HEK293 (cell line): ENCODE measurements at regions not wholly inside any gene's neighbourhood (a gene's known extent, or its start where the extent isn't known, plus 50 kb on each side); places are given as distances from the start of the nearest gene placed in this dataset.

Source experiments
- CTCF ChIA-PET: fragments of 350-600 bp; formaldehyde crosslinking; extraction: SDS; loops from one replicate; lab custom pipeline; 2021; ENCODE audit warnings: antibody characterized with exemption; lab: Yijun Ruan, JAX
- POLR2A ChIA-PET: fragments of 300-600 bp; formaldehyde crosslinking; extraction: SDS; loops from one replicate; lab custom pipeline; 2020; ENCODE audit warnings: antibody characterized with exemption, inconsistent platforms; lab: Yijun Ruan, JAX
- H3K27ac ChIP-seq: fragments of 200-500 bp; sonication (Bioruptor generic); 2 replicates; pipeline ENCODE4 v1.5.1; 2014; ENCODE audit warnings: low read depth, low read length, control low read depth, inconsistent platforms; ENCODE audit errors: extremely low read depth
- H3K36me3 ChIP-seq, 2 experiments: fragments of 200-500 bp in 1 of 2; sonication (Bioruptor generic) in 1 of 2; 1 replicate in 1 of 2; 2 replicates in 1 of 2; pipeline ENCODE4 v1.5.1; 2014 to 2017; ENCODE audit warnings: inconsistent platforms in 2 of 2, low read length in 2 of 2; ENCODE audit not compliant: control insufficient read depth in 2 of 2, insufficient read depth in 1 of 2
- H3K4me1 ChIP-seq: fragments of 200-500 bp; sonication (Bioruptor generic); 2 replicates; pipeline ENCODE4 v1.5.1; 2014; ENCODE audit warnings: mild to moderate bottlenecking, low read length, inconsistent platforms; ENCODE audit not compliant: control insufficient read depth, insufficient read depth
- H3K4me3 ChIP-seq: 2 replicates; pipeline ENCODE4 v1.5.1; 2011; ENCODE audit warnings: low read depth, mild to moderate bottlenecking, control low read depth, low read length, moderate library complexity
- H3K9me3 ChIP-seq: fragments of 200-500 bp; sonication (Bioruptor generic); 2 replicates; pipeline ENCODE4 v1.5.1; 2014; ENCODE audit warnings: low read depth, low read length, inconsistent platforms; ENCODE audit not compliant: control insufficient read depth, insufficient read depth
- KLF16 ChIP-seq: fragments of 450-650 bp; formaldehyde crosslinking; IDR thresholded peaks from 2 replicates; pipeline ENCODE4 v1.5.1; 2017; ENCODE audit warnings: missing biosample characterization, missing genetic modification characterization
- KLF17 ChIP-seq: fragments of 450-650 bp; formaldehyde crosslinking; IDR thresholded peaks from 2 replicates; pipeline ENCODE4 v1.5.1; 2016; ENCODE audit warnings: missing biosample characterization, missing genetic modification characterization
- YY1 ChIP-seq: fragments of 450-650 bp; formaldehyde crosslinking; IDR thresholded peaks from 2 replicates; pipeline ENCODE4 v1.5.1; 2018; ENCODE audit warnings: missing biosample characterization, missing genetic modification characterization
- ZBTB8A ChIP-seq: fragments of 450-650 bp; formaldehyde crosslinking; IDR thresholded peaks from 2 replicates; pipeline ENCODE4 v1.5.1; 2016; ENCODE audit warnings: missing biosample characterization, missing genetic modification characterization
- ZNF16 ChIP-seq: fragments of 450-650 bp; formaldehyde crosslinking; IDR thresholded peaks from 2 replicates; pipeline ENCODE4 v1.5.1; 2016; ENCODE audit warnings: low read depth, missing biosample characterization, missing genetic modification characterization
- ZNF174 ChIP-seq: fragments of 450-650 bp; formaldehyde crosslinking; IDR thresholded peaks from 2 replicates; pipeline ENCODE4 v1.5.0; 2017; ENCODE audit warnings: missing biosample characterization, mild to moderate bottlenecking, missing genetic modification characterization
- ZNF221 ChIP-seq: fragments of 450-650 bp; formaldehyde crosslinking; IDR thresholded peaks from 2 replicates; pipeline ENCODE4 v1.5.1; 2017; ENCODE audit warnings: missing biosample characterization, missing genetic modification characterization, borderline replicate concordance
- ZNF274 ChIP-seq, 2 experiments: fragments of 200-500 bp in 1 of 2; fragments of 450-650 bp in 1 of 2; sonication (Bioruptor generic) in 1 of 2; formaldehyde crosslinking in 1 of 2; IDR thresholded peaks; 2 replicates each; pipeline versions ENCODE4 v1.5.1 to v1.6.1; 2014 to 2016; ENCODE audit warnings: borderline replicate concordance in 1 of 2, inconsistent platforms in 1 of 2, low read length in 1 of 2, missing biosample characterization in 1 of 2, missing genetic modification characterization in 1 of 2
- ZNF280C ChIP-seq: fragments of 450-650 bp; formaldehyde crosslinking; IDR thresholded peaks from 2 replicates; pipeline ENCODE4 v1.5.1; 2016; ENCODE audit warnings: missing biosample characterization, missing genetic modification characterization
- ZNF280D ChIP-seq: fragments of 450-650 bp; formaldehyde crosslinking; IDR thresholded peaks from 2 replicates; pipeline ENCODE4 v1.5.1; 2016; ENCODE audit warnings: missing biosample characterization, missing genetic modification characterization
- ZNF416 ChIP-seq: fragments of 450-650 bp; formaldehyde crosslinking; IDR thresholded peaks from 2 replicates; pipeline ENCODE4 v1.5.1; 2016; ENCODE audit warnings: missing biosample characterization, missing genetic modification characterization
- ZNF510 ChIP-seq: fragments of 450-650 bp; formaldehyde crosslinking; IDR thresholded peaks from 2 replicates; pipeline ENCODE4 v1.5.1; 2018; ENCODE audit warnings: mild to moderate bottlenecking, missing genetic modification characterization, missing biosample characterization; ENCODE audit not compliant: insufficient replicate concordance
- ZNF529 ChIP-seq: fragments of 450-650 bp; formaldehyde crosslinking; IDR thresholded peaks from 2 replicates; pipeline ENCODE4 v1.5.1; 2017; ENCODE audit warnings: missing genetic modification characterization, missing biosample characterization; ENCODE audit not compliant: insufficient replicate concordance
- ZNF571 ChIP-seq: fragments of 450-650 bp; formaldehyde crosslinking; IDR thresholded peaks from 2 replicates; pipeline ENCODE4 v1.5.0; 2017; ENCODE audit warnings: missing biosample characterization, missing genetic modification characterization
- ZNF621 ChIP-seq: fragments of 450-650 bp; formaldehyde crosslinking; IDR thresholded peaks from 2 replicates; pipeline ENCODE4 v1.5.1; 2017; ENCODE audit warnings: missing biosample characterization, missing genetic modification characterization
- ZNF777 ChIP-seq: fragments of 450-650 bp; formaldehyde crosslinking; IDR thresholded peaks from 2 replicates; pipeline ENCODE4 v1.5.1; 2017; ENCODE audit warnings: missing biosample characterization, missing genetic modification characterization, borderline replicate concordance
- ZNF791 ChIP-seq: fragments of 450-650 bp; formaldehyde crosslinking; IDR thresholded peaks from 2 replicates; pipeline ENCODE4 v1.5.1; 2016; ENCODE audit warnings: missing biosample characterization, missing genetic modification characterization
- ZSCAN5A ChIP-seq: fragments of 450-650 bp; formaldehyde crosslinking; IDR thresholded peaks from 2 replicates; pipeline ENCODE4 v1.5.1; 2016; ENCODE audit warnings: missing biosample characterization, missing genetic modification characterization
- TF ChIP-seq, protein P1 (sequence below): fragments of 450-650 bp; IDR thresholded peaks from 2 replicates; pipeline ENCODE4 v1.5.1; 2018; ENCODE audit warnings: missing biosample characterization, mild to moderate bottlenecking, missing genetic modification characterization

DNA sequence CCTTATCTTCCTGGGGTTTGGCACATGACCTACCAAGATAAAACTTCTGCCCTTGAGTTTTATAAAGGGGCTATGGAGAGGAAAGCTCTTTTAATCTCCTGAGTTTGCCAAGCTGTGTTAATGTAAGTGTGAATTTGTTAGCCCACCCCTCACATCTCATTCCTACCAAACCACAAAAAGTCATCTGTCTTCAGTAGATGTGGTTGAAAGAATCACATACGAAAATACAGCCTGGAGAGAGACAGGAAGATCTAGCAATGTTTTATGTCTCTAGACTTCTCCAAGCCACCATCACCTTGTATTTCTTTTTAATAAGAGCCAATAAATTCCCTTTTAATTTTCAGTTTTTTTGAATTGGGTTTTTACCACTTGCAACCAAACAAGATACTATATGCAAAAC is 68.9 kb upstream of the ZNF280D start (continued):
- TF ChIP-seq ZNF274 (IDR thresholded peaks at IDR 0.05; ENCODE audit: low read length) (no peak), ZNF274 (tag by site-specific recombination; IDR thresholded peaks at IDR 0.05; ENCODE audit: borderline replicate concordance) (no peak), ZNF529 (no peak), ZNF416 (no peak)
- TF ChIP-seq, protein P1, sequence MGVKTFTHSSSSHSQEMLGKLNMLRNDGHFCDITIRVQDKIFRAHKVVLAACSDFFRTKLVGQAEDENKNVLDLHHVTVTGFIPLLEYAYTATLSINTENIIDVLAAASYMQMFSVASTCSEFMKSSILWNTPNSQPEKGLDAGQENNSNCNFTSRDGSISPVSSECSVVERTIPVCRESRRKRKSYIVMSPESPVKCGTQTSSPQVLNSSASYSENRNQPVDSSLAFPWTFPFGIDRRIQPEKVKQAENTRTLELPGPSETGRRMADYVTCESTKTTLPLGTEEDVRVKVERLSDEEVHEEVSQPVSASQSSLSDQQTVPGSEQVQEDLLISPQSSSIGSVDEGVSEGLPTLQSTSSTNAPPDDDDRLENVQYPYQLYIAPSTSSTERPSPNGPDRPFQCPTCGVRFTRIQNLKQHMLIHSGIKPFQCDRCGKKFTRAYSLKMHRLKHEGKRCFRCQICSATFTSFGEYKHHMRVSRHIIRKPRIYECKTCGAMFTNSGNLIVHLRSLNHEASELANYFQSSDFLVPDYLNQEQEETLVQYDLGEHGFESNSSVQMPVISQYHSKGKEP (tag by site-specific recombination), result no peak

GRCh38 chr15:56798639-56799038 is 65.3 kb upstream of the ZNF280D start:
- Histone ChIP-seq H3K9me3 (no peaks in the 10 kb centered on the region), H3K4me1 (no peaks in the 10 kb centered on the region), H3K27ac (no peak overlapping the region), H3K4me3 (no peak overlapping the region), H3K36me3 (no peaks in the 10 kb centered on the region)
- CTCF ChIA-PET, result interaction anchor here (0.6 kb wide), 1 partner anchor 53 kb away, joined by 5 read pairs; no protein-coding TSS in a partner anchor
- POLR2A ChIA-PET, result interaction anchor here (0.7 kb wide), 1 partner anchor 65 kb away, joined by 3 read pairs; the partner anchor contains the start of gene ZNF280D
- TF ChIP-seq ZNF510 (tag by site-specific recombination) (no peak), ZNF174 (no peak), ZNF621 (tag by site-specific recombination) (no peak), ZNF280D (tag by site-specific recombination) (no peak)

GRCh38 chr15:56797720-56798275 is 64.5 kb upstream of the ZNF280D start:
- CTCF ChIA-PET, result no interaction called here
- H3K27ac ChIP-seq, result no peak overlapping the region
- H3K9me3 ChIP-seq, result no peaks in the 10 kb centered on the region
- H3K4me3 ChIP-seq, result no peak overlapping the region
- TF ChIP-seq KLF17 (tag by site-specific recombination) (no peak), ZSCAN5A (tag by site-specific recombination) (no peak)
- TF ChIP-seq, all 188 proteins: peak for 0
- no peaks in the 10 kb centered on the region for H3K36me3 ChIP-seq
- POLR2A ChIA-PET, result no interaction called here
- no peaks in the 10 kb centered on the region for H3K4me1 ChIP-seq

GRCh38 chr15:56795502-56795901 is 62.2 kb upstream of the ZNF280D start:
- Histone ChIP-seq H3K9me3 (no peaks in the 10 kb centered on the region), H3K4me3 (no peak overlapping the region), H3K36me3 (no peaks in the 10 kb centered on the region), H3K4me1 (no peaks in the 10 kb centered on the region), H3K27ac (no peak overlapping the region)
- CTCF ChIA-PET, result no interaction called here
- POLR2A ChIA-PET, result no interaction called here
- no peak for TF ChIP-seq ZBTB8A (tag by site-specific recombination)
- TF ChIP-seq ZNF221 (tag by site-specific recombination), result no peak
- no peak for TF ChIP-seq ZNF571
- no peak for TF ChIP-seq ZNF791 (tag by site-specific recombination)
- no peak for TF ChIP-seq YY1 (tag by site-specific recombination)
- TF ChIP-seq ZNF280C, result no peak
- no peak for TF ChIP-seq ZNF16
- TF ChIP-seq KLF16 (tag by site-specific recombination), result no peak
- no peak for TF ChIP-seq ZNF777 (tag by site-specific recombination)
